HCT116 (cell line): ENCODE measurements at regions not wholly inside any gene's neighbourhood (a gene's known extent, or its start where the extent isn't known, plus 50 kb on each side); places are given as distances from the start of the nearest gene placed in this dataset.
A peak's percentile ranks its signal among the peaks of the same experiment; 100 is the strongest.

Experiments used
- ATAC-seq: fragments of 200-7000 bp; cut with Tn5 transposase; 2 replicates; pipeline ENCODE4 v1.9.1; 2020; ENCODE audit warnings: mild to moderate bottlenecking, moderate library complexity
- BruUV-seq: library from RNA; stranded (reverse); fragments of 400-500 nt; replicated peaks from 2 replicates; lab custom pipeline; 2021; lab: Mats Ljungman, UMichigan
- CTCF ChIA-PET: fragments of 300-600 bp; sonication (Branson Sonifier 250); formaldehyde crosslinking; loops from one replicate; lab custom pipeline; 2021; ENCODE audit warnings: antibody characterized with exemption; lab: Charles Lee
- POLR2A ChIA-PET: fragments of 300-600, 350-600 bp; sonication (Branson Sonifier 250); formaldehyde crosslinking; loops from one replicate; lab custom pipeline; 2021; ENCODE audit warnings: antibody characterized with exemption; lab: Charles Lee
- RAD21 ChIA-PET, 2 experiments: fragments of 300-600 bp; sonication (Branson Sonifier 250); formaldehyde crosslinking; loops; one replicate each; lab custom pipeline; 2023; ENCODE audit warnings: low total read pairs in 2 of 2; ENCODE audit not compliant: uncharacterized antibody in 2 of 2, unreplicated experiment in 2 of 2, low non-redundant PET in 1 of 2; lab: Charles Lee
- DNase-seq: peaks from one replicate; pipeline ENCODE4 v3.0.0-alpha.2; 2010; ENCODE audit warnings: low read depth, low spot score
- H2AFZ ChIP-seq: fragments of 200-600 bp; shearing (Covaris generic), sonication (generic); 2 replicates; pipeline ENCODE4 v1.6.1; 2017; ENCODE audit warnings: low read depth, mixed run types, mixed read lengths, antibody characterized with exemption, low read length; ENCODE audit not compliant: poor library complexity, severe bottlenecking
- H3K27ac ChIP-seq: 2 replicates; pipeline ENCODE4 v1.5.1; 2012; ENCODE audit warnings: low read depth, low read length
- H3K27me3 ChIP-seq: fragments of 200-600 bp; sonication (generic); 2 replicates; pipeline ENCODE4 v1.6.1; 2016; ENCODE audit warnings: mixed run types, low read length, mixed read lengths; ENCODE audit not compliant: insufficient read depth
- H3K36me3 ChIP-seq, 2 experiments: fragments of 200-500 bp in 1 of 2; fragments of 200-600 bp in 1 of 2; sonication (Bioruptor generic) in 1 of 2; sonication (generic) in 1 of 2; 2 replicates each; pipeline versions ENCODE4 v1.5.1 to v1.6.1; 2014 to 2016; ENCODE audit warnings: low read length in 2 of 2, inconsistent platforms in 1 of 2, mixed read lengths in 1 of 2, mixed run types in 1 of 2; ENCODE audit not compliant: insufficient read depth in 2 of 2, control insufficient read depth in 1 of 2
- H3K4me1 ChIP-seq, 2 experiments: fragments of 200-600 bp in 1 of 2; sonication (generic) in 1 of 2; 2 replicates each; pipeline versions ENCODE4 v1.5.1 to v1.6.1; 2012 to 2017; ENCODE audit warnings: low read length in 2 of 2, inconsistent platforms in 1 of 2, mild to moderate bottlenecking in 1 of 2, mixed read lengths in 1 of 2, mixed run types in 1 of 2, moderate library complexity in 1 of 2; ENCODE audit not compliant: insufficient read depth in 2 of 2, control insufficient read depth in 1 of 2
- H3K4me2 ChIP-seq: fragments of 200-600 bp; sonication (generic); 2 replicates; pipeline ENCODE4 v1.6.1; 2017; ENCODE audit warnings: mixed run types, low read length, mixed read lengths
- H3K4me3 ChIP-seq, 2 experiments: fragments of 200-600 bp in 1 of 2; sonication (generic) in 1 of 2; replicated peaks in 1 of 2; 2 replicates each; pipeline ENCODE4 v1.5.1; 2011 to 2016; ENCODE audit warnings: low read length in 2 of 2, control low read depth in 1 of 2, low read depth in 1 of 2, mild to moderate bottlenecking in 1 of 2, mixed read lengths in 1 of 2, mixed run types in 1 of 2
- H3K79me2 ChIP-seq: fragments of 200-600 bp; sonication (generic); 2 replicates; pipeline ENCODE4 v1.6.1; 2017; ENCODE audit warnings: mild to moderate bottlenecking, mixed run types, low read length, moderate library complexity, mixed read lengths; ENCODE audit not compliant: insufficient read depth
- H3K9ac ChIP-seq: fragments of 200-600 bp; sonication (generic); 2 replicates; pipeline ENCODE4 v1.6.1; 2016; ENCODE audit warnings: low read length, mixed read lengths
- H3K9me2 ChIP-seq: fragments of 200-600 bp; sonication (generic), shearing (Covaris generic); 2 replicates; pipeline ENCODE4 v1.6.1; 2017; ENCODE audit warnings: mixed run types, mild to moderate bottlenecking, moderate library complexity; ENCODE audit not compliant: insufficient read depth
- H3K9me3 ChIP-seq, 2 experiments: fragments of 200-500 bp in 1 of 2; fragments of 200-600 bp in 1 of 2; sonication (Bioruptor generic) in 1 of 2; sonication (generic) in 1 of 2; 2 replicates each; pipeline ENCODE4 v1.6.1; 2014 to 2017; ENCODE audit warnings: low read length in 2 of 2, mixed read lengths in 2 of 2, inconsistent platforms in 1 of 2, low read depth in 1 of 2, mild to moderate bottlenecking in 1 of 2, mixed run types in 1 of 2, moderate library complexity in 1 of 2; ENCODE audit not compliant: control insufficient read depth in 1 of 2, insufficient read depth in 1 of 2
- H4K20me1 ChIP-seq: fragments of 200-600 bp; sonication (generic), shearing (Covaris generic); 2 replicates; pipeline ENCODE4 v1.6.1; 2017; ENCODE audit warnings: mixed run types, mild to moderate bottlenecking, moderate library complexity; ENCODE audit not compliant: insufficient read depth
- ATF3 ChIP-seq: IDR thresholded peaks from 2 replicates; pipeline ENCODE4 v1.6.1; 2012
- CTCF ChIP-seq, 3 experiments: fragments of 200-600 bp in 1 of 3; sonication (generic) in 1 of 3; IDR thresholded peaks in 2 of 3; conservative IDR thresholded peaks in 1 of 3; 2 replicates each; pipeline ENCODE4 v1.5.1; 2012 to 2017; ENCODE audit warnings: low read depth in 2 of 3, low read length in 2 of 3, antibody characterized with exemption in 1 of 3, borderline replicate concordance in 1 of 3, control low read depth in 1 of 3, mild to moderate bottlenecking in 1 of 3, mixed read lengths in 1 of 3, mixed run types in 1 of 3, moderate library complexity in 1 of 3; ENCODE audit not compliant: insufficient read depth in 1 of 3
- EZH2phosphoT487 ChIP-seq: fragments of 200-600 bp; IDR thresholded peaks from 2 replicates; pipeline ENCODE4 v1.6.1; 2018; ENCODE audit warnings: antibody characterized with exemption, borderline replicate concordance
- JUND ChIP-seq: IDR thresholded peaks from 2 replicates; pipeline ENCODE4 v1.6.1; 2012
- POLR2A ChIP-seq: IDR thresholded peaks from 2 replicates; pipeline ENCODE4 v1.7.0; 2011; ENCODE audit warnings: borderline replicate concordance; ENCODE audit not compliant: insufficient read depth, insufficient read length; ENCODE audit errors: extremely low read depth
- POLR2AphosphoS5 ChIP-seq: IDR thresholded peaks from 2 replicates; pipeline ENCODE4 v1.6.1; 2011; ENCODE audit warnings: mild to moderate bottlenecking, low read depth, low read length, moderate library complexity
- REST ChIP-seq: IDR thresholded peaks from 2 replicates; pipeline ENCODE4 v1.6.1; 2012; ENCODE audit warnings: low read depth
- SIN3A ChIP-seq: IDR thresholded peaks from 2 replicates; pipeline ENCODE4 v1.6.1; 2012; ENCODE audit warnings: low read depth
- SP1 ChIP-seq: IDR thresholded peaks from 2 replicates; pipeline ENCODE4 v1.6.1; 2012; ENCODE audit warnings: low read depth
- SRF ChIP-seq: IDR thresholded peaks from 2 replicates; pipeline ENCODE4 v1.6.1; 2012; ENCODE audit warnings: low read depth
- TCF7L2 ChIP-seq: IDR thresholded peaks from 2 replicates; pipeline ENCODE4 v1.7.0; 2011; ENCODE audit warnings: borderline replicate concordance, inconsistent platforms; ENCODE audit not compliant: insufficient read depth, insufficient read length; ENCODE audit errors: extremely low read depth
- ZBTB33 ChIP-seq: IDR thresholded peaks from 2 replicates; pipeline ENCODE4 v1.6.1; 2011; ENCODE audit warnings: mild to moderate bottlenecking, low read length, moderate library complexity; ENCODE audit not compliant: insufficient replicate concordance; ENCODE audit errors: extremely low read depth
- ZFX ChIP-seq: fragments of 450-650 bp; IDR thresholded peaks from 2 replicates; pipeline ENCODE4 v1.6.1; 2017
- intact Hi-C: fragments of 100-400 bp; cut with micrococcal nuclease; formaldehyde crosslinking; loops from 2 replicates; pipeline ENCODE4 v1.10.0; 2022

GRCh38 chr16:50478075-50478772, 70.0 kb upstream of the NKD1 start:
- H3K4me1 ChIP-seq: peaks cover 11 to 20% of the 10 kb centered on the region in 2 experiments; a peak in 3 of 4 replicates
- DNase-seq (no peak), ATAC-seq (no peak)
- H3K27ac ChIP-seq: no peak overlapping the region
- no peaks in the 10 kb centered on the region for H3K27me3 ChIP-seq
- no peak overlapping the region for H3K4me3 ChIP-seq
- peak overlapping the region; percentile 25; the same call in 1 of the 2 replicates for H3K4me2 ChIP-seq
- no peak for TF ChIP-seq EZH2phosphoT487
- TF ChIP-seq POLR2AphosphoS5: no peak
- no peak for TF ChIP-seq ZBTB33
- TF ChIP-seq SIN3A: no peak
- TF ChIP-seq SP1: no peak
- TF ChIP-seq CTCF (IDR thresholded peaks at IDR 0.05 in 2 of 3, conservative IDR thresholded peaks at IDR 0.05 in 1 of 3; ENCODE audit: borderline replicate concordance in 1 of 3, insufficient read depth in 1 of 3, low read depth in 2 of 3, low read length in 2 of 3): no peak
- no peak for TF ChIP-seq TCF7L2
- no peak for TF ChIP-seq SRF
- no peak for TF ChIP-seq POLR2A
- no peak for TF ChIP-seq JUND
- no peak for TF ChIP-seq ATF3
- no peak for TF ChIP-seq REST
- no peak for TF ChIP-seq ZFX
- POLR2A ChIA-PET: no interaction called here
- H3K79me2 ChIP-seq: no peaks in the 10 kb centered on the region
- H3K9me3 ChIP-seq: no peaks in the 10 kb centered on the region
- RAD21 ChIA-PET: no interaction called here
- intact Hi-C loops: no loop called here
- H4K20me1 ChIP-seq: no peaks in the 10 kb centered on the region
- no peak overlapping the region for H3K9ac ChIP-seq
- no peaks in the 10 kb centered on the region for H3K9me2 ChIP-seq
- H3K36me3 ChIP-seq: no peaks in the 10 kb centered on the region
- CTCF ChIA-PET: no interaction called here
- no TSS peak for BruUV-seq
- H2AFZ ChIP-seq: no peak overlapping the region
